SKM-1 treated with dmso at 0.1 percent for 144 hours (cell line): ENCODE measurements at regions not wholly inside any gene's neighbourhood (a gene's known extent, or its start where the extent isn't known, plus 50 kb on each side); places are given as distances from the start of the nearest gene placed in this dataset.
"Not testable (repeated sequence)": the region's sequence is repeated elsewhere in the genome, so short reads cannot be mapped to it uniquely, and the experiment has no call there.

Source experiments
- DNase-seq: peaks from one replicate; lab custom pipeline; 2025; ENCODE audit not compliant: unreplicated experiment; lab: John Stamatoyannopoulos, UW

DNA sequence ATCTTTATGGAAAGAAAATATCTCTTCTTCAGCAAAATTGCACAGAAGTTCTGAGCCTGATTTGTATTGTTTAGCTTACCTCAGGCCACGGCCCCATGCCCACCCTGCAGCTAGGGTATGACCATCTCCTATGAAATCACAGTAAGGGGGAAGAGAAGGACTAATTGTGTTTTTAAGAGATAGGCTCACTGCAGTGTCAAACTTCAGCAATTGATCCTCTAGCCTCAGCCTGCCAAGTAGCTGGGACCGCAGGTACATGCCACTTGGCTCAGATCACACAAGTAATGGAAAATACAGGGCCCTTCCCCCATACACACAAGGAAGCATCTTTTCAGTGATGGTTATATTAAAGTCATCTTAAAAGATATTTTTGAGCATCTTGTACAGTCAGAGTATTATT, 60.0 kb downstream of the DMAC1 start:
- DNase-seq: no peak

DNA sequence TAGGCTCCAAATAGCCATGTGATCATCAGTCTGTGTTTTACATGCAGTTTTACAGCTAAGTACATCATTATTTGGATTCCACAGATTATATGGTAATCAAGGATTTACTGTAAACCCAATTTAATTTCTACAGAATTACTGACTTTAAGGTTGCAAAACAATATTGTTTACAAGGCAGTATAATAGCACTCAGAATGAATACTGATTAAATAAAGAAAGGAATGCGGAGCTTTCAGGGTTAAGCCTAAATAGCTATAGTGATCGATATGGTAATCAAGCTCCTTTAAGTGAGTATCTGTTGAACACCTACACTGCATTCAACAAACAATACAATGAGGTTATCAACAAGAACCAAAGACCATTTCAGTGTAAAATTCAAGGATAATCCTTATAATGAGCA, 64.3 kb downstream of the DMAC1 start:
- DNase-seq: no peak

DNA sequence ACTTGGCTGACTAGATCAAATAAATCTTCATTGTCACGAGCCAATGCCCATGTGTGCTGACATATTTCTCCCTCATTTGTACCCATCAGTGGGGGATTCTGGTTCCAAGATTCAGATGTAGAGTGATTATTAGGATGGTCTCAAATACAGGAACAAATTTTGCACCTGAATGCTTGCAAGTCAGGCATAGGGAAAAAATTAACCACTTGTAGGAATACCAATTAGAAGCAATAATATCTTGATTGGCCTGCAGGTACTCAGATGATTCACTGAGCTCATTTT, 69.5 kb downstream of the DMAC1 start:
- no peak for DNase-seq

DNA sequence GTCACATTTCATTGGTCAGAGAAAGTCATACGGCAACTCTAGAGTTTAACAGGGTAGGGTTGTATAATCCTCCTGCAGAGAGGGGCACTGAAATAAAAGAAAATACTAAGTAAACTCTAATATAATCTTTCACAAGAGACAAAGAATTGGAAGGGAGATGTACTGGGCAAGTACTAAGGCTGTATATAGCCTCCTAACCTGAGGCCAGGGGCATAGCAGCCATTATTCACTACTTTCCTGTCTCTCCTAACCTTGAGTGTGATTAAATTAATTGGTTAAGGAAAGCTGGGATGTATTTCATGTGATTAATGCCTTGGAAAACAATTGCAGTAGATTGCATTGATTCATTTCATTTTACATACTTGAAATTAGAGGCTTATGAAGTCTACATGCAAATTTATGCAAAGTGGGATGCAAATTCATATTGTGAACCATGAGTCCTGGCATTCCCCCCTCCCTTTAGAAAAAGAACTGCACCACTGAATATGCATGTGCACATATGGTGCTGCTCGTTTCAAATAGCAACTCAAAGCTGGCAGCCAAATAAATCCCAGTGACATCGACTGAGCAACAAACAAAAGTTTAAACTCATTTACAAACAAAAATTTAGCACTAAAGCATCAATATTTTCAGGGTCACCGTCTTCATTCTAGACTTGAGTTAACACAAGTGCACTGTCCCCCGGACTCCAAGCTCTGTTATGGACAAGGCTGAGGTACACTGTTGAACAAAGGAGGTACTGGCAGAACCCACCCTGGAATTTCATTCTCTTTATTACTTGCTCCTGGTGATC, 70.0 kb downstream of the DMAC1 start:
- DNase-seq: no peak

DNA sequence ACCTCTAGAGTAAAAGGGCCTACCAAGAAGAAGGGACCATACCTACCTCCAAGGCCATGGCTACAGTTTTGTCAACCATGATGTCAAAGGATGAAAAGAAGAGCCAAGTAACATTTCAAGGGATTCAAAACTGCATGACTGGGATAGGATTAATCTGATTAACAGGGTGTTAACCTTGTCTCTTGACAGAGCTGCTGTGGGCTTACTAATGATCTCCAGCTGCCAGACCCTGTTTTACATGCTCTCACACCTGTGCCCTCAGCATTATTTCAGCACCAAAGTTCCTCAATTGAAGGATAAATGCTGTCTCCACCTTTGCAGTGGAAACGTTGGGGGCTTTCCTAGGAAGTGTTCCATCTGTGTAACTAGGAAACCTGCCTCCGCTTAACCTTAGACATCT, 78.3 kb downstream of the DMAC1 start:
- DNase-seq: no peak

DNA sequence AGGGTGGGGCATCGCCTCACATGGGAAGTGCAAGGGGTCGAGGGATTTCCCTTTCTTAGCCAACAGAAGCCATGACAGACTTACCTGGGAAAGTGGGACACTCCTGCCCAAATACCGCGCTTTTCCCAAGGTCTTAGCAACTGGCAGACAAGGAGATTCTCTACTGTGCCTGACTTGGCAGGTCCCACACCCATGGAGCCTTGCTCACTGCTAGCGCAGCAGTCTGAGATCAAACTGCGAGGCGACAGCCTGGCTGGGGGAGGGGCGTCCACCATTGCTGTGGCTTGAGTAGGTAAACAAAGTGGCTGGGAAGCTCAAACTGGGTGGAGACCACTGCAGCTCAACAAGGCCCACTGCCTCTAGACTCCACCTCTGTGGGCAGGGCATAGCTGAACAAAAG, 86.5 kb downstream of the DMAC1 start:
- not testable (repeated sequence) for DNase-seq

DNA sequence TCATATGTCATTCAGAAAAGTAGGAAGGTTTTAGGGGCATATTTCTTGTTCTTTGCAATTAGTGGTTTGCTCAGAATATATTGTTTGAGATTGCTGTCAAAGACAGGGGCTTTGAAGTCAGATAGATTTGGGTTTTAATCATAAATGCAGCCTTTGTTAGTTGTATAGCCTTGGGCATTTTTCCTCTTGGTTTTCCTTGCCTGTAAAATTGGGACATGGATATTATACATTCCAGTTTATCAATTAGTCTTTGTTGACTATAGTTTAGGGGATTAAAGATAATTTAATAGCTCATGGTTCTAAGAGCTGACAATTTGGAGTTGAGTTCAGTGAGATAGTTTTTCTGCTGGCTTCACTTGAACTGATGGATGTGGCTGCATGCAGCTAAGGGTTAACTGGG, 88.9 kb downstream of the DMAC1 start:
- DNase-seq: no peak

DNA sequence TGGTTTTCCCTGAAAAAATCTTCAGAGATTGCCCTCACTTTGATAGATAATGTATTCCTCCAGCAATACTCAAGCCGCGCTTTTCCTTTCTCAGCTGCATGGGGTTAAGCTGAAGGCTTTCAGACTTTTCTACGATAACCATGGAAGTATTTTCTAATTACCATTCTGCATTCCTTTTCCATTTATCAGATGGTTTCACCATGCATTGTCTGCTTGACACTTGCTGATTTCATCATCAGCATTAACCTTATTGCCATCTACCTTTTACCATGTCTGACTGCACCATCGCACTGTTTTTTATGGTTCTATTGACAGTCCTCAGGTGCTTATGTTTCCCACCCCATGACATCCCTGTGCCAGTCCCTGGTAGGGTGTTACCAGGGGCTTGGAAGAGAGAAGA, 91.6 kb downstream of the DMAC1 start:
- DNase-seq: no peak

DNA sequence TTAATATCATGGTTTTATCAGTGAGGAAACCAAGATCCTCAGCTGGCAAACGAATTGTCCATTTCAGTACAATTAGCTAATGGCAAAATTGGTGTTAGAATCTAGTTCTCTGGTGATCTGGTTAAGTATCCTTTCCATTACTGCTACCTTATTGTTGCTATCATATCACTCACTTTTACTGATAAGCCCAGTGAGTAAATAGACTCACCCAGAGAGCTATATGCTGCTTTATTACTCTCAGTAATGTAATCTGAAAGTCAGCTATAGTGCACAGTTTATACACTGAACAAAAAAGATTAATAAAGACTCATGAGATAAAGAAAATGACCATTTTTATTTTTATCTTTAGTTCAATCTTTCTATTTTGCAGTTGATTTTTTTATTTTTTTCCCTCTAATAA, 95.0 kb downstream of the DMAC1 start:
- no peak for DNase-seq

DNA sequence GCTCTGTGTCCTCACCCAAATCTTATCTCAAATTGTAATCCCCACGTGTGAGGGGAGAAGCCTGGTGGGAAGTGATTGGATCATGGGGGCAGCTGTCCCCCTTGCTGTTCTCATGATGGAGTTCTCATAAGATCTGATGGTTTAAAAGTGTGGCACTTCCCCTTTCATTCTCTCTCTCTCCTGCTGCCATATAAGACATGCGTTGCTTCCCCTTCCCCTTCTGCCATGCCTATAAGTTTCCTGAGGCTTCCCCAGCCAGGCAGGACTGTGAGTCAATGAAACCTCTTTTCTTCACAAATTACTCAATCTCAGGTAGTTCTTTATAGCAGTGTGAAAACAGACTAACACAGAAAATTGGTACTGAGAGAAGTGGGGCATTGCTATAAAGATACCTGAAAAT, 107.7 kb downstream of the DMAC1 start:
- peak; percentile 50 for DNase-seq

DNA sequence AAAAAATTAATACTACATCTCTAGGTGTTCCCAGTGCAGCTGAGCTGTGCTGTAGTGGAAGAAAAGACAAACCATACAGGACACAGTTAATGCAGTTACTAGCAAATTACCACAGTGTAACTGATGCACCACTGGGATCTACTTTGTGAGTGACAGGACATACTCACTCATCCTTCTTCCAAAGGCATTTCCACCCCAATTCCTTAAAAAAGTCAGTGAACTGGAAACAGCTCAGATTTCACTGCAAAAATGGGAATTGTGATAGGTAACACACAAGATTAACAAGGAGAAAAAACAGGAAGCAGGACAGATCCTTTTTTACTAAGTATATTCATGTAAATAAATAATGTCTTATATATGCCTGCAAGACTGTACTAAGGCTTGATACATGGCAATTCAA, 109.6 kb downstream of the DMAC1 start:
- no peak for DNase-seq

DNA sequence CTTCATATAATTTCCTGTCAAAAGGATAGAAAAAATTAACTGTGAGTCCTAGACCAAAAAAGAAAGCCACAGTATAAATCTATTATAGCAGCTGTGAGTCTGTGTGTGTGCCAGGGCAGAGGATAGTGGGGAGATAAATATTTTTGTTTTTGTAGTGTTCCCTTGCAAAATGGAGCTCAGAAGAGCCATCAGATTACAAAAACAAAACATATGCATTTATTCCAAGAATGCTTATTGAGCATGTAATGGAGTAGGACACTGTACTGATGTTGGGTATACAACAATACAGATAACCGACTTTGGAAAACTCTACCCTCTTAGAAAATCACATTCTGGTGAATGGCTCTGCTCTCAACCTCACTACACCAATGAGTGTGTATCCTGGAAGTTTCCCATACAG, 111.0 kb downstream of the DMAC1 start:
- DNase-seq: no peak

DNA sequence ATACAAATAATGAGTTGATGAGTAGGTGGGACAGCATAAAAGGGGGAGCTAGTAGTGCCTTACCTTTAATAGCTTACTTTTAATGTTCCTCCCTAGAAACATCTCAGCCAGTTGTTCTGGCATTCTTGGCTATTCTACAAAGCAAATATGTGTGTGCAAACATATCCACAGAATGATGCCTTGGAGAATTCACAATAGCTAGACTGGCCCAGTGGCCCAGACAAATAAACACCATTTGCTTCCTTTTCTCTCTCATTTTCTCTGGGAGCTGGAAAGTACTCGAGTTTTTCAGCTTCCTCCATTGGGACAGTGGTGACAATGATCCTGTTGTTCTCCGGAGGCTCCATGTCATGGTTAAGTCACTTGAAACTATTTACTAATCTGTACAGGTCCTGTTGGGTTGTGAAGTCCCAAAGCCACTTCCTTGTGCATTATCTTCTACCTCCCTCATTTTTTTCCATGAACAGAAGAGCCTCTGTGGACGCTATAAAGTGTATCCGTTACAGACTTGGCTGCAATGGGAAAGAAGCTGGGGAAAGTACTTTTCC, 122.9 kb downstream of the DMAC1 start:
- DNase-seq: no peak

DNA sequence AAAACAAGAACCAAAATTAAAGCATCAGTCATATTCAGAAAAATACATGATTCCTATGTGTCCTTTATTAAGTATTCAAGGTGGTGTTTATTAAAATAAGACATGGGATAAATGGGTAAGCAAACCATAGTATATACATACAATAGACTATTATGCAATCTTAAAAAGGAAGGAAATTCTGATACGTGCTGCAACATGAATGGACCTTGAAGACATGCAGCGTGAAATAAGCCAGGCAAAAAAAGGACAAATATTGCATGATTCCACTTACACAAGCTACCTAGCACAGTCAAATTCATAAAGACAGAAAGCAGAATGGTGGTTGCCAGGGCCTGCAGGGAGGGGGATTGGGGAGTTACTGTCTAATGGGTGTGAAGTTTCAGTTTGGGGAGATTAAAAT, 127.7 kb downstream of the DMAC1 start:
- DNase-seq: peak; percentile 13

DNA sequence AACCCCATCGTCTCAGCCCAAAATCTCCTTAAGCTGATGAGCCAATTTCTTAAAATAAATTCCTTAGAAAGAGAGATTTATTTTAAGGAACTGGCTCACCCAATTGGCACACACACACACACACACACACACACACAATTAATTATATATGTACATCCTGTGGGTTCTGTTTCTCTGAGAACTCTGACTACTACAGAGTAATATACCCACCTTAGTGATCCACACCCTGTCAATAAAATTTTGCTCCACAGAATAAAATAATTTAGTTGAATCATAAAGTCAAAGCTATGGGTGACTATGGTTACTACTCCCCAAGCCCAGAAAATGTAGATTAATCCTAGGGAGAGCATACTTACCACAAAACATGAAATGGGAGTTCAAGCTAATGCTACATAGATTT, 131.0 kb downstream of the DMAC1 start:
- DNase-seq: no peak

DNA sequence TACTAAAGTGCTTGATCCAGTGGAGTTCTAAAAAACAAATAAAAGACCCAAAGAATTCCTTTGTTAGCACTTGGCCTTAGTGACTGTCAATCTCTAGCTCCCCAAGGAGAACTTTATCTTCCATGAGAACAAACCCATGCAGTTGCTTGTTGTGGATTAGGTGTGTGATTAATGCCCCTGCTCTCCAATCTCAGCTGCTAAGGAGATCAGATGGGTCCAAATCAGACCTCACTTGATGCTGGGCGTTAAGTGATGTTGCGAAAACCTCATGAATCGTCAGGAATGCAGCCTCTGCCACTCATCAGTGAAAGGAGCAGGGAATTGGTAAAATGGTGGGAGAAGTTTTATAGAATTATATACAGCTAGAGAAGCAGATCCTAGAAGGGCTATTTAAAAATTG, 133.7 kb downstream of the DMAC1 start:
- no peak for DNase-seq

DNA sequence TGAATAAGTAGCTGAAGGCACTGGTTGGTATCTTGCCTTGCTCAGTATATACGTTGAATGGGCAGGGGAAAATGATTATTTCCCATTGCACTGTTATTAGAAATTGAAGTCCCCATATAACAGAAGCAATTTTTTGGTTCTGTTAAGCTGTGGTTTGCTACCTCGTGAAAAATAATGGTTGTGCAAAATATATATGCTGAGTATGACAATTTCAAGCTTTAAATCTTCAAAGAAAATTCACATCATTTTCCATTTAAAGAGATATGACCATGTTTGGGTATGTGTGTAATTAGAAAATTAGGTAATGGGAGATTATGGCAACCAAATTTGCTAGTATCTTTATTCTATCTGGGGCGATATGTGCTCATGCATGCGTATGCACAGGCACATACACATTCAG, 139.8 kb downstream of the DMAC1 start:
- DNase-seq: no peak

DNA sequence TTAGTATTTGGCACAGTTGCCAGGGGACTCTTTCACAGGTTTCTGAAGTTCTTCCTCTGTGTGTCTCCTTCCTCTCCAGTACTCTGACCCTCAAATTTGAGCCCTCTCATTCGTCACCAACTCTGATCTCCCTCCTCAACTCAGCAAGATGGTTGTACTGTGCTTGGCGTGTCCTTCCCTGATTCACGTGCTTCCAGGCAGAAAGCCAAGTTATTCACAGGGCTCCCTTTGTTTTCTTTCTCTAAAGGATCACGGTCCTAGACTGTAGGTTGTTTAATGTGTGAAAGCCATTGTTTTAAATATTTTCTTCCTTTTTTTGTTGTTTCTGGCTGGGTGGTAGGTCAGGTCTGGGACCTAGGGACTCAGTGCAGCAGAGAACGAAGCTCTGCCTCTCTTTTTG, 142.9 kb downstream of the DMAC1 start:
- DNase-seq: no peak

DNA sequence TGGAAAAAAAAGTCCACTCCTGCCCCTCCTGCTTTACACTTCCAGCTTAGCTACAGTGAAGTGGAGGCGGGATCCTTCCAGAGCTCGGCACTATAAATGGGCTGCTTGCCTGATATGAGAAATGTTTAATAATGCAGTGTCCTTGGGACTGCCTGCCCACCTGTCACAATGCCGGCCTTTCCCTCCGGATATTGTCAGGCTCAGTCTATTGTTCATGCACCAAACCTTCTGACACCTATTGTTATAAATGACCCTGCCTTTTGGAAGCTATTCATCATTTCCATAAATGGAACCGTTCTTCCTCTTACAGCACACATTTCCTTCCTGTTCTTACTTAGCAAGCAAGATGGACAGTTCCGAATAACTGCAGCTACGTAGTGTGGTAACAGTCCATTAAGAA, 146.3 kb downstream of the DMAC1 start:
- peak; percentile 8 for DNase-seq

DNA sequence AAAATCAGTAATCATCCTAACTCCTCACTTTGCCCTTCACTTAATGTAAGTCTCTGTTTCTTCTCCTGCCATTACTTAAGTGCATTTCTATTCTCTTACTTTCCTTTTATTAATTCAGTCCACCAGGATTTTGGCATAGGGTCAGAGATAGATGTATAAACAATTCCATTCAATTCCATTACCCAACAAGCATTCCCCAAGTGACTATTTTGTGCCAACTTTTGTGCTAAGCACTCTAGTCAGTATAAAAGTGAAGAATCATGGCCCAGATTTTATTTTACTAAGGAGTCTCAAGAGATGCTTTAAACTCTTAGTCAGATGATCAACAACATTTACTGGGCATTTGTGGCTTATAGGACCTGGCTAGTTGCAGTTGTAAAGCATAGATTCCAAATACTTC, 159.3 kb downstream of the DMAC1 start:
- DNase-seq: no peak

DNA sequence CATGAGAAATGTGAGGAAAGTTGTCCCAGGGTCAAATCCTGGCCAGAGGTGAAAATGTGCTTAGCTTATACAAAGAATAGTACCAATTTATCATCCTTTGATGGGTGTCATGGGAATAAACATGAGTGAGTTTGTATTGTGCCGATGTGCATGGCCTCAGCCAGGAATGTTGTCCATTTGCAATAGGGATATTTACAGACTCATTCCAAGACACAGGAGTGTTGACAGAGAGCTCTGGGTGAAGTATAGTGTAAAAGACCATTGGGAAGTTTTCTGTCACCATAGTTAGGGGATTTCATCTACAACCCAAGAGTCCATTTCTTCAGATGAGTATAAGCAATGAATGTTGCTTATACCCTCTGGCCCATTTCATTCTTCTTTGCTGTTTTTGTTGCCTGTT, 160.1 kb downstream of the DMAC1 start:
- no peak for DNase-seq

DNA sequence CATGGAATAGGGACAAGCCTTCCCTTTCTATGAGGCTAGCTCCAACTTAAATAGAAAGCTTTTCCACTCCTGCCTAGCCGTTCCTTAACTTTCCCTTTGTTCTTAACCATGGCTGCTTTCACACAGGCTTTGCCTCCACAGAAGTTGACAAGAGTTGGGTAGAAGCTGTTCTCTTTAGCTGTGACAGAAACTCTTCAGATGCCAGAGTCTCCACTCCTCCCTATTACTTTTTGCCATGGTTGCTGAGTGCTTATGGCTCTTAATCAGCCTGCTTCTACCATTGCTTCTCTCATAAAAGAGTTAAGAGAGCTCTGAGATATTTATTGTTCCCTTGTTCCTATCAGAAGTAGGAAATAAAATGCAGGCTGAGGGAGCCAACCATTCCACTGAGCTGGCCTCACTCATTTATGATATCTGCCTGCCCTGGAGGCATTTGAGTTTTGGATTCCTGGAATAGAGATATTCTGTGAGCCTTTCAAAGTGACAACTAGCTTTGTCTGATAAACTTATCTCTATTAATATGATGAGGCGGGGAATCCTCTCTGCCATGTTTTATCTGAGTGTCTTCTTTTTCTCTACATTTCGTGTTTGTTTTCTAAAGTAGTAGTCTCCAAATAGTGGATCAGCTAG, 162.6 kb downstream of the DMAC1 start:
- DNase-seq: no peak

DNA sequence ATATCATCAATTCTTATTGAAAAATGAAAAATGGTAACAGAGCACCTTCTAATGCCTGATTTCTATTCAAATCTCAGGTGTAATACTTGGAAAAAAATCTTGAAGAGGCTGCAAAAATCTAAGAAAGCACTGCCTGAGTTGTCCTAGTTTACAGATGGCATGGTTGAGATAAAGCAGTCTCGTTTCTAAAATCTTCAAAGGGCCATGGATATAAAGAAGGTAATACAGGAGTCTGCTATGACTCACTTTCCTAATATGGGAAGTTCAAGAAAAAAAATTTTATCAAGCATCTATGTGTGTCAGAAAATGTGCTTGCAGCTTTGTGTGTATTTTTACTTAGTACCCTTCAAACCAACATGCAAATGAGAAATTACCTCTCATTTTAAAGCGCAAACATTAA, 163.3 kb downstream of the DMAC1 start:
- no peak for DNase-seq
